ACHN (cell line): ENCODE measurements at regions not wholly inside any gene's neighbourhood (a gene's known extent, or its start where the extent isn't known, plus 50 kb on each side); places are given as distances from the start of the nearest gene placed in this dataset.

ENCODE experiments used
- DNase-seq: peaks from one replicate; pipeline ENCODE4 v3.0.0-alpha.2; 2015
- in situ Hi-C: cut with HindIII; loops from 2 replicates; pipeline ENCODE4 v1.10.0; 2017; ENCODE audit warnings: low sequenced_read_pairs, low pct_ligation_motif_present, low pct_unique_long_range_greater_than_20kb

DNA sequence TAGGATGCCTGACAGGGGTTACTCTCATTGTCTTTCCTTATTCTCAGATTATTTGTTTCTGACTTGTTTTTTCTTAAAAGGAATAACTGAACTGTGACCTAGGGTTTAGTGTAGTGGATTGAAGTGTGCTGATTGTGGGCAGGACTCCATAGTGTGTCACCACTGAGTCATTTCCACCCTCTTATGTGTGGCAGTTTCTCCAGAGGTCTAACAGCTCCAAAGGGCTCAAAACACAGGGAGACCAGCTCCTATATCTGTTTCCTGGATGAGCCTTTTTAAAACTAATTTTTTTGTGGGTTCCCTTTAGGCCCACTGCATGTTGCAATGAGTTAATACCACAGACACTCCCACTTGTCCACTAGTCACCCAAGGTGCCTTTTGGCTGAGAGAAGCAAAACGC, 951.1 kb upstream of the ADGRB3 start:
- peak; percentile 58 for DNase-seq
- in situ Hi-C loops = no loop called here

DNA sequence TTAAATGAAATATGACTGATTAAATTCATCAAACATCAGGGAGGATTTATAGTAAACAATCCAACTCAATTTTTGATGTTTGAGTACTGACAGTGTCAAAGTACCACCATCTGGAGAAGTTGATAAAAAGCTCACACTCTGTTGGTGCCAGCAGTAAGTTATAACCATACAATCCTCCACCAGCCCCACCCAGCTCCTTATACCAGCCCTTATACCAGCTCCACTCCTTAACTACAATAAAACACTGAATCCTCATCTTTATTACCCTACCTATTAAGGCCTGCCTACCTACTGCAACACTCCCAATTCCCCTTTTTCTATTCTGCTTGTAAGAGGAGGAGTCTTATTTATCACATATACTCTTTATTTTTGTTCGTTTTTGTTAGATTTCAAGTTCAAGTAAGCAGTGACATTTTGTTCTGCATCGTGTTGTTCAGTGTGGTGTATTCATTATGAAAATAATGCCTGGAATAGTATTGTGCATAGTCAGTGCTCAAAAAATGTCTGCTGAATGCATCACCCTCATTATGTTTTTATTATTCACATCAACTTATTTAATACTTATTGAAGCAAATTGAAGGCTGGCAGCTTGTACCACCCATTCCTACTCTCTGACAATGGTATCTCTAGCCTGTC, 954.7 kb upstream of the ADGRB3 start:
- in situ Hi-C loops = no loop called here

DNA sequence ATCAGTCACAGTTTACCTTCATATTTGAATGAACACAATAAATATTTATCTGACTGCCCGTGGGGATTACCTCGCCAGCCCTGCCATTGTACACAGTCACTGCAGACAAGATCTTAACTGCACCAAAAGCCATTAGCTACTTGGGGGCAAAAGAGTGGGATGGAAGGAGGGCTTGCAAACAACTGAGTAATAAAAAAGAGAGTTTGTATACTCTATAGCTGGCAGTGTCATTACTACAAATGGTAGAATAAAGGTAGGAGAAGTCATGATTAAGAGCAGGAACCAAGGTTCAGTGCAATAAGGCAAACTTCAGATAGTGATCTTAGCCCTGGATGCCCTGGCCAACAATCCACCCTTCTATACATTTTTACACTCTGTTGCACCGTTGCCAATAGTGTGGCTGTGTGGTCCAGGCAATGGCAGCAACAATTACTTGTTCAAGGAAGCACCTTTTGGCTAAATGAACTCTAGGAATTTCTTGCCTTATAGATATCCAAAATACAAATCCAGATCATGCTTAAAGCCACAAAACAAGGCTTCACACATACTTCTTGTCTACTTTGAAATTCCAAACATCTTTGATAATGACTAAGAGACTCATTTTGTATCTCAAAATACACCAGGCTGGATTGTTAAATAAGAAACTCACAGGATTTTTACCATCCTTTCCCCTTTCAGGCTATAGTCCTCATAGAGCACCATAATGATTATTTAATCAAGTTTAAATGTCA, 955.4 kb upstream of the ADGRB3 start:
- in situ Hi-C loops = no loop called here
- DNase-seq = no peak

More for the DNA sequence above, 954.7 kb upstream of the ADGRB3 start:
- DNase-seq = no peak

DNA sequence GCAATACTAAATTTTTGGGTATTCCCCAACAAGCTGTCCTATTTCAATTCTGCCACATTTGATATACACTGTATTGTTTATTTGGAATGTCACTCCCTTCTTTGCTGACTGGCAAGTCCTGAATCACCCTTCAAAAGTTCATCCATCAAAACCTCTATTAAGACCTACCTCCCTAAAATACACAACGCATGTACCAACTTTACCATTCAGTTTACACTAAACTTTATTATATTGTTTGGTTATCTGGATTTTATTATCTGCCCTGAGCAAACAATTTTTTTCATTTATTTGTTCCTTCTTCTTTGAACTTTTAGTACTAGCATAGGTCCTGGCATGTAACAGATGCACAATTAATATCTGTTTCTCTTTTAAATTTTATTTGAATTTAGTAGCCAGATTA, 958.2 kb upstream of the ADGRB3 start:
- DNase-seq = no peak
- in situ Hi-C loops = no loop called here

DNA sequence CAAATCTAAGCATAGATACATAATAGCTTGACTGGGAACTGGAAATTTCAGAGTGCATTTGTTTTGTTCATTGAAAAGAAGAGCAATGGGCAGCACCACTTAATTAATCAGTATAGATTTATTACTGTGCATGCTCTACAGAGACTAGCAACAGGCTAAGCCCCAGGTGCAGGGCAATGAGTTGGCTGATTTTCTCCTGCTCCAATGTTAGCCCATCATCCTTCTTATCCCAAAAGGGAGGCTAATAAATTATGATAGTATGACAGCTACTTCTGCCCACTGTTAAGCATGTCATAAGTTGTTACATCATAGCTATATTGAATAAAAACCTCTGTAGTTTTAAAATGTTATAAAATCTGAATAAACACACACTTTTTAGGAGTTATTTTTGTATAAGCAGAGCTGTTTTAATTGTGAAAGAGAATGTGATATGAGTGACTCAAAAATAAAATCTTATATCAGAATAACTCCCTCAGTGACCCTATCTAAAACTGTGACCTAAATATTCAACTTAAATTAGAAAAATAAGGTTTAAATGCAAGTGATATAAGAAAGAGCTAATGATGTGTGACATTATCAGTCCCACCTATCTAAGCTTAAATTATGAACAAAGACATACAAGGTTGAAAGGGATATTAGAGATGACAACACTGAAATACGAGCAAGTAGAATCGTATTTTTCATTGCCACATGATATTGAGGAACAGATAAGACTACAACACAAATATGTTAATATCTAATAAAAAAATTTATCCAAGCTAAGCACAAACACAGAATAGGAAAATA, 967.3 kb upstream of the ADGRB3 start:
- in situ Hi-C loops = no loop called here
- no peak for DNase-seq

DNA sequence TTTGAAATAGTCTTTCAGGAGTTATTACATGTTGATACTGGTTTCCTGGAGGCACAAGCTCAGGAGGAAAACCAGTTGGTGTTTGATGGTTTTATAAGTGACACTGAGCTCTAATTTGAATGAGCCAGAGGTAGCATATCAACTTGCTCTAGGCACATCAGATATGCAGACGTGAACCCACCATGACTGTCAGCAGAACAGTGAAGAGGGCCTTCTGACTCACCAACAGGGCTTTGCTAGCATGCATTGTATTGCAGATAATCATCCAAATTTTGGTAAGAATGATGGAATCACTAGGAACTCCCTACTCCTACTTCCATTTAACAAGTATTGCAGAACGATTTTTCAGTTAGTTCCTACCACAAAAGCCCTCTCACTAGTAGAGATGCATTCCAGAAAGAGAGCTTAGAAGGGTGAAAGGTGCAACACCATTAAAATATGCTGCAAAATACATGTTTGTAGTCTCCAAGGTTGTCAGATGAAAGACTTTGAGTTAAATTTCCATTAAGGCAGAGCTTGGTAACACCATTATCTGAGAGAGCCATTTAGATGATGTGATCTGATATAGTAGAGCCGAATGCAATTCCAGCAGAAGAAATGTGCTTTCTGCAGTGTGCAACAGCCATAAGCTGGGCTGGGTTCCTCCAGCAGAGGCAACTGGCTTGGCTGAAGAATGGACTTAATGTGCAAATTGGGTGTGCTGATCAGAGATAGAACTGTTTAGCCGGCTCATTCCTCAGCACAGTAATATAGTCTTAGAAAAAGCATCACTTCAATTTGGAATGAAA, 968.7 kb upstream of the ADGRB3 start:
- DNase-seq = no peak
- in situ Hi-C loops = no loop called here

DNA sequence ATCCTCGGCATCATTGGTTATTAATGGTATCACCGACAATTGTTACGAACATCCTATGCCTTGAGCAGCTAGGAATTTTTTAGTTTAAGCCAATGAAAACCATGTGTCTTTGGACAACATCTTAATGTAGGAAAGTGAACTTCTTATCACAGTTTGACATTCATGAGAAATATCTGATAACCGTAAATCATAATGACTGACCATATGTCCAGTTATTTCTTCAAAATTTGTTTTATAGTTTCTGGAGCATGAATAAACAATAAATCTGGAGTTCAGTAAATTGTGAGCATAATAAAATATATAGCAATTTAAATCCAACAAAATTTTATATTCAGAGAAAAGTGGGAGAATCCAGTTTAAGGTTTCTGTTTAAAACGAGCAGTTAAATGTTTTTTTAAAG, 970.1 kb upstream of the ADGRB3 start:
- no peak for DNase-seq
- in situ Hi-C loops = no loop called here

DNA sequence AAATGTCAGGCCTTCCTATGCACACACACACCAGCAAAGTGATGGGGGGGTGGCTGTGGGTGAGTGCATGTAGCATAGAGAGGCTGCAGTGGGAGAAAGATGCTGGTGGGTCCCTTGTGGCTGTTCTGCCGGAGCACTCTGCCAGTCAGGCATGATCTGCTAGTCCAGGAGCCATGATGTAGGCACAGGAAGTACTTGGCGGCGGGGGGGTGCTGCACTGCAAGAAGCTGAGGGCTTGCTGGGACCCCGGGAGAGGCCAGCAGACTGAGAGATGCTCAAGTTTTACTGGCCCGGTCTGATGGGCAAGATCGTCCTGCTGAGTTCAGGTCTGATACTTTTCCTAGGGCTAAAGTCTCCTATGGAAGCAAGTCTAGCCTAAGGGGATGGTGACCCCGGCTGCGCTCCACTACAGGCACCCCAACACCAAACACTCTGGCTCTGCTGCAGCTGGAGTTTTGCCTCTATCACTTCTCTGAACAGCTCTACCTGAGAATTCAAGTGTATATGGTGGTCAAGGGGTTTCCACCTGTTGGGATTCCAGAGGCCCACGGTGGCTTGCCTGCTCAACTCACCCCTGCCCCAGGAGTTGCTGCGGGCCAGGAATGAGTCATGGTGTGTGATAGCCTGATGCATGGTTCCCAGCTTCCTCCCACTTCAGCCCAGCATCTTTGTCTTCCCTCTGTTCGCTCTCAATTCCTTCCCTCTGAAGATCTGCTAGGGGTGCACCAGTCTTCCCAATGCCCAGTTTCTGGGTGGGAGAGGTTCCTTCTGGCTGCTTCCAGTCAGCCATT, 971.8 kb upstream of the ADGRB3 start:
- in situ Hi-C loops = no loop called here

DNA sequence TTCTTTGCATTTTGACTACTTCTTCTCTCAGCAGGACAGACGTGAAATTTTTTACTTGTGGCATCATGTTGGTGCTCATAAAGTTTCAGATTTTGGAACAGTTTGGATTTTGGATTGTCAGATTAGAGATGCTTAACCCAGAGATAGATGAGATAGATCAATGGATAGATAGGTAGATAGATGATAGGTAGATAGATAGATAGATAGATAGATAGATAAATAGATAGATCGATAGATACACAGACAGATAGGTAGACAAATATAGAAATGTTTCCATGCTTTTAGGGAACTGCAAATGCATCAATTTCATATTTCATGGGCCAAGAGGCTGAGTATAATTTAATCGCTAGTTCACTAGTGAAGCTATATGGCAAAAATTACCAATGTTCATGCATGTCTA, 981.5 kb upstream of the ADGRB3 start:
- DNase-seq = no peak
- in situ Hi-C loops = no loop called here

More for the DNA sequence above, 971.8 kb upstream of the ADGRB3 start:
- DNase-seq = no peak

DNA sequence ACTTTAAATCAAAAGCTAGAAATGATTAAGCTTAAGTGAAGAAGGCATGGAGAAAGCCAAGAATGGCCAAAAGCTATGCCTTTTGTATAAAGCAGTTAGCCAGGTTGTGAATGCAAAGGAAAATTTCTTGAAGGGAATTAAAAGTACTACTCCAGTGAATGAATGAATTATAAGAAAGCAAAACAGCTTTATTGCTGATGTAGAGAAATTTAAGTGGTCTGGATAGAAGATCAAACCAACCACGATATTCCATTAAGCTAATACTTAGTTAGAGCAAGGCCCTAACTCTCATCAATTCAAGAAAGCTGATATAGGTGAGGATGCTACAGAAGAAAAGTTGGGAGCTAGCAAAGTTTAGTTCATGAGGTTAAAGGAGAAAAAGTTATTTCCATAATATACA, 988.5 kb upstream of the ADGRB3 start:
- no peak for DNase-seq
- in situ Hi-C loops = no loop called here

DNA sequence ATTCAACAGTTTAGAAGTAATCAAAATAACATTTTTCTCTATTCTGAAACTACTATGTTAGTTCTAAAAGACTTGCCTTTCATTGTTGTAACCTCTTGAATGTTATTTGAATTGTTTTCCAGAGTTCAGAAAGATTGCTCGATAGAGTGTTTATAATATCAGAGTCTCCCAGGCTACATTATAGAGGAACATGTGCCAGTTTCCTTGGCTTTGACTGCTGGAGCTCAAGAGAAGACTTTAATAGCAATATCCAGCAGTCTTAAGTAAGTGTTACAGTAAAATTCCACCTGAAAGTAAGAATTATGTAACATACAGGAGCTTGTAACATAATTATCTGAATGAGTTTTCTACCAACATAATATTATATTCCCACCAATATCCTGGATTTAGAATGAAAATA, 991.8 kb upstream of the ADGRB3 start:
- no peak for DNase-seq
- in situ Hi-C loops = no loop called here

DNA sequence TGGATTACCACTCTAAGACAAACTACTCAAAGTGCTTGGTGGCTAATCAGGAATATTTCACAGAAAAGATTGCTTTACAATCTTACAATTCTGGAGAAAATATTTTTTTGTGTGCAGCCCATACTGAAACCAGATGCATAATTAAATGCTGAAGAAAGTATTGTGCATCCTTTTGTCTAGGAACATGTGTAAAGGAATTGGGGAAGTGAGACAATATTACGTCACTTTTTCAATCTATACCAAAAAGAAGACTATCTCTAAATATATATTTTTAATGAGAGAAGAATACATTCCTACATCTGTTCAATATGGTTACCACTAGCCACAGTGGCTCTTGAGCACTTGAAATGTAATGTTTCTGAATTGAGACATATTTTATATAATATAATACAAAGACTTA, 992.5 kb upstream of the ADGRB3 start:
- in situ Hi-C loops = no loop called here

DNA sequence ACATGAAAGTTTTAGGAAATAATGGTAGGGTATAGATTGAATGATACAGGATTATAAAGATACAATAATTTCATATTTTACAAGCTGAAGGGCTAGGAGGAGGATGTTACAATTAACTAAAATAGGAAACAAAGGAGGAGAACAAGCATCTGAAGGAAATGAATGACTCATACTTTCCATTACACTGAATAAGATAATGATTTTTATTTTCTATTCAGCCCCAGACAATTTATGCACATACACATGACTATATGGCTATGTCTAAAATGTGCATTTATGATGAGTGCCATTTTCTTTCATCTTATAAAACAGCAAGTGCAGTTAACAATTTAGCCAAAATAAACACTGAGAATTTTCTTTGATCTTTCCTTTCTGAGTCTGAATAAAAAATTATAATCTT, 994.6 kb upstream of the ADGRB3 start:
- no peak for DNase-seq
- in situ Hi-C loops = no loop called here

More for the DNA sequence above, 992.5 kb upstream of the ADGRB3 start:
- DNase-seq = no peak

DNA sequence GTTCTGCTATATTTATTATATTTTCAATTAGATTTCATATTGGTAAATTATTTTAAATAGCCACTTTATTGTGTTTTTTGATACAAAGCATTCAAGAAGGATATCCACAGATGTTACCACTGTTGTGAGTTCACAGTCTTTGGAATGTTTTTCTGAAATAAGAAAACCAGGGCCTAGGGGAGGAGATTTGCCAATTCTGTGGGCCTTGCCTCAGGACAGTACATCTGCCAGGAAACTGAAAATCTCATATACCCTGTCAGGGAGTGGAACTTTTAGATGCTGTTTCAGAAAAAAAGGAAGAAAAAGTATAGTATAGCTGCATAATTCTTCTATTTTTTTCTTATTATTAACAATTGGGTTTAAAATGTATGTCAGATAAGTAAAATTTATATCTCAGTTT, 995.9 kb upstream of the ADGRB3 start:
- DNase-seq = no peak
- in situ Hi-C loops = no loop called here

DNA sequence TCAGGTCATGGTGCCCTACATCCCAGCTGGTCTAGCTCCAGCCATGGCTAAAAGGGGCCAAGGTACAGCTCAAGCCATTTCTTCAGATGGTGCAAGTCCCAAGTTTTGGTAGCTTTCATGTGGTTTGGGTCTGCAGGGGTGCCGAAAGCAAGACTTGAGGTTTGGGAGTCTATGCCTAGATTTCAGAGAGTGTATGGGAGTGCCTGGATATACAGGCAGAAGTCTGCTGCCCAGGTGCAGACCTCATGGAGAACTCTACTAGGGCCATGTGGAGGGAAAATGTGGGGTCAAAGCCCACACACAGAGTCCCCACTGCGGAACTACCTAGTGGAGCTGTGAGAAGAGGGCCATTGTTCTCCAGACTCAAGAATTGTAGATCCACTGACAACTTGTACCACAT, 1000.9 kb upstream of the ADGRB3 start:
- DNase-seq = no peak
- in situ Hi-C loops = no loop called here

DNA sequence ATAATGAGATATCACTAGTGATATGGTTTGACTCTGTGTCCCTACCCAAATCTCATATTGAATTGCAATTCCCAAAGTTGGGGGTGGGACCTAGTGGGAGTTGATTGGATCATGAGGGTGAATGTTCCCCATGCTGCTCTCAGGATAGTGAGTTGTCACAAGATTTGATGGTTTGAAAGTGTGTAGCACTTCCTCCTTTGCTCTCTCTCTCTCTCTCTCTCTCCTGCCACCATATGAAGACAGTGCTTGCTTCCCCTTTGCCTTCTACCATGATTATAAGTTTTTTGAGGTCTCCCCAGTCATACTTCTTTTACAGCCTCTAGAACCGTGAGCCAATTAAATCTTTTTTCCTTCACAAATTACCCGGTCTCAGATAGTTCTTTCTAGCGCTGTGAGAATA, 1002.0 kb upstream of the ADGRB3 start:
- no peak for DNase-seq
- in situ Hi-C loops = no loop called here

DNA sequence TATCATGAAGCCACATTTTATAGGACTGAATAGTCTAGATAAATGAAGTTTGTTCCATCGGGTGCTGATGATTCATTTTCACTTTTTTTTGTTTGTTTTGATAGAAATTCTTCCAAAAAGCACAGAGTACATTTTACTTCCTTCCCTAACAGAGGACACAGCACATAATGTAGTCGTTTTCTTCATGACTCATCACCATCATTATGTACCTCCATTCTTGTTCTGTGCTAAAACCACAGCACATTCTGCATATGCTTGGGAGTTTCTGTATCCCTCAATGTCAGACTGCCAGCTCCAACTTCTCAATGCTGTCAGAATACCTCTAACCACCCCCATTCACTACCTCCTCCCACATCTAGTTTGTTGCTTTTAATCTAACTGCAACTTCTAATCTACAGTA, 1004.9 kb upstream of the ADGRB3 start:
- in situ Hi-C loops = no loop called here
- DNase-seq = no peak

DNA sequence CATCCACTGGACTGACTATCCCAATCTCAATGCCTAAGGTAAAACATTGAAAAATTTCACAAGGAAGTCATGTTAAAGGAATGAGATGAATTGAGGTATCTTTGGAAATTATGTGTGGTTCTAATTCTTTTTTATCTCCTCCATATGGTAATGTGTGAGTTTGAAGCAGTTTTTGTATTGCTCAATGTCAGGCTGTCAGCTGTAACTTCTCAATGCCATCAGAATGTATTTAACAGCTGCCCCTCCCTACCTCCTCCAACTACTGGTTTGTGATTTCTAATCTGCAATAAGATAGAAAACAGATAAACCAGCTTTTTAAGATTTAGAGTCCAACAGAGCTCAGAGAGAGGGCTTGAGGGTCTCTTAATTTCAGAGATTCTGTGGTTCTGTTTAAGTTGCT, 1005.8 kb upstream of the ADGRB3 start:
- DNase-seq = no peak
- in situ Hi-C loops = no loop called here
